HS-27A (cell line): ENCODE measurements at regions not wholly inside any gene's neighbourhood (a gene's known extent, or its start where the extent isn't known, plus 50 kb on each side); places are given as distances from the start of the nearest gene placed in this dataset.
"Not testable (repeated sequence)": the region's sequence is repeated elsewhere in the genome, so short reads cannot be mapped to it uniquely, and the experiment has no call there.

Experiments used
- DNase-seq: peaks from one replicate; pipeline ENCODE4 v3.0.0-alpha.2; 2012; ENCODE audit warnings: low read depth, missing footprints

GRCh38 chr7:10471280-10472058 is 502.2 kb upstream of the PHF14 start:
- DNase-seq: no peak

- DNase-seq: no peak
Measured at GRCh38 chr7:10472115-10472514, 501.6 kb upstream of the PHF14 start.

- no peak for DNase-seq
Measured at GRCh38 chr7:10473569-10473968, 500.1 kb upstream of the PHF14 start.

GRCh38 chr7:10474048-10474447 is 499.6 kb upstream of the PHF14 start:
- no peak for DNase-seq

GRCh38 chr7:10475940-10476641 is 497.6 kb upstream of the PHF14 start:
- no peak for DNase-seq

GRCh38 chr7:10476642-10477041 is 497.0 kb upstream of the PHF14 start:
- DNase-seq: no peak

- DNase-seq: no peak
Measured at GRCh38 chr7:10483671-10484070, 490.0 kb upstream of the PHF14 start.

- DNase-seq: no peak
Measured at GRCh38 chr7:10484767-10485166, 488.9 kb upstream of the PHF14 start.

GRCh38 chr7:10501206-10501884 is 472.3 kb upstream of the PHF14 start:
- not testable (repeated sequence) for DNase-seq

GRCh38 chr7:10507032-10507431 is 466.6 kb upstream of the PHF14 start:
- no peak for DNase-seq

GRCh38 chr7:10521306-10521705 is 452.4 kb upstream of the PHF14 start:
- DNase-seq: no peak

- DNase-seq: not testable (repeated sequence)
Measured at GRCh38 chr7:10533429-10533828, 440.2 kb upstream of the PHF14 start.

- no peak for DNase-seq
Measured at GRCh38 chr7:10536561-10536960, 437.1 kb upstream of the PHF14 start.

GRCh38 chr7:10537764-10538163 is 435.9 kb upstream of the PHF14 start:
- DNase-seq: no peak

- no peak for DNase-seq
Measured at GRCh38 chr7:10557375-10557774, 416.3 kb upstream of the PHF14 start.

GRCh38 chr7:10560497-10560896 is 413.2 kb upstream of the PHF14 start:
- DNase-seq: no peak

GRCh38 chr7:10568891-10569290 is 404.8 kb upstream of the PHF14 start:
- no peak for DNase-seq

- DNase-seq: no peak
Measured at GRCh38 chr7:10571759-10572158, 401.9 kb upstream of the PHF14 start.

GRCh38 chr7:10577866-10578374 is 395.8 kb upstream of the PHF14 start:
- DNase-seq: no peak

- DNase-seq: no peak
Measured at GRCh38 chr7:10579561-10579960, 394.1 kb upstream of the PHF14 start.

- no peak for DNase-seq
Measured at GRCh38 chr7:10584886-10585285, 388.8 kb upstream of the PHF14 start.

- no peak for DNase-seq
Measured at GRCh38 chr7:10588084-10588483, 385.6 kb upstream of the PHF14 start.

- DNase-seq: no peak
Measured at GRCh38 chr7:10592604-10593003, 381.1 kb upstream of the PHF14 start.
